Trophoblast cell (in vitro differentiated cells and primary cell): ENCODE measurements at regions not wholly inside any gene's neighbourhood (a gene's known extent, or its start where the extent isn't known, plus 50 kb on each side); places are given as distances from the start of the nearest gene placed in this dataset.
"Not testable (repeated sequence)": the region's sequence is repeated elsewhere in the genome, so short reads cannot be mapped to it uniquely, and the experiment has no call there.

ENCODE experiments used
- DNase-seq, 2 donors: peaks; one replicate each; pipeline ENCODE4 v3.0.0-alpha.2; 2016
- H2AFZ ChIP-seq: 2 replicates; pipeline ENCODE4 v1.6.1; 2013; ENCODE audit warnings: low read length, moderate library complexity, mild to moderate bottlenecking; ENCODE audit not compliant: insufficient read depth, poor library complexity
- H2AK5ac ChIP-seq: 2 replicates; pipeline ENCODE4 v1.6.1; 2013; ENCODE audit warnings: mild to moderate bottlenecking, low read length
- H2BK120ac ChIP-seq: 2 replicates; pipeline ENCODE4 v1.6.1; 2013; ENCODE audit warnings: low read length, mild to moderate bottlenecking, moderate library complexity; ENCODE audit not compliant: insufficient read depth, poor library complexity
- H2BK12ac ChIP-seq: 2 replicates; pipeline ENCODE4 v1.6.1; 2013; ENCODE audit warnings: mild to moderate bottlenecking, low read length, moderate library complexity
- H2BK5ac ChIP-seq: 2 replicates; pipeline ENCODE4 v1.6.1; 2013; ENCODE audit warnings: low read length, low read depth, moderate library complexity, mild to moderate bottlenecking; ENCODE audit not compliant: poor library complexity
- H3K14ac ChIP-seq: 2 replicates; pipeline ENCODE4 v1.6.1; 2013; ENCODE audit warnings: mild to moderate bottlenecking, low read length
- H3K18ac ChIP-seq: 2 replicates; pipeline ENCODE4 v1.6.1; 2013; ENCODE audit warnings: mild to moderate bottlenecking, low read length
- H3K23ac ChIP-seq: 2 replicates; pipeline ENCODE4 v1.6.1; 2013; ENCODE audit warnings: low read length
- H3K27ac ChIP-seq: 2 replicates; pipeline ENCODE4 v1.5.1; 2013; ENCODE audit warnings: low read depth, mild to moderate bottlenecking, inconsistent platforms, low read length, moderate library complexity
- H3K27me3 ChIP-seq: 2 replicates; pipeline ENCODE4 v1.6.1; 2013; ENCODE audit warnings: inconsistent platforms, mild to moderate bottlenecking, low read length, moderate library complexity; ENCODE audit not compliant: insufficient read depth
- H3K36me3 ChIP-seq, 2 experiments: 1 replicate in 1 of 2; 2 replicates in 1 of 2; pipeline ENCODE4 v1.6.1; 2013; ENCODE audit warnings: low read length in 2 of 2, mild to moderate bottlenecking in 2 of 2, moderate library complexity in 1 of 2; ENCODE audit not compliant: insufficient read depth in 2 of 2, control insufficient read depth in 1 of 2
- H3K4ac ChIP-seq: 2 replicates; pipeline ENCODE4 v1.6.1; 2013; ENCODE audit warnings: low read depth, mild to moderate bottlenecking, low read length, moderate library complexity
- H3K4me1 ChIP-seq, 2 experiments: 1 replicate in 1 of 2; 2 replicates in 1 of 2; pipeline ENCODE4 v1.6.1; 2013; ENCODE audit warnings: low read length in 2 of 2, mild to moderate bottlenecking in 2 of 2, moderate library complexity in 1 of 2; ENCODE audit not compliant: insufficient read depth in 2 of 2, control insufficient read depth in 1 of 2
- H3K4me2 ChIP-seq: 2 replicates; pipeline ENCODE4 v1.6.1; 2013; ENCODE audit warnings: inconsistent platforms, mild to moderate bottlenecking, low read length, moderate library complexity
- H3K4me3 ChIP-seq: 2 replicates; pipeline ENCODE4 v1.5.1; 2013; ENCODE audit warnings: mild to moderate bottlenecking, low read depth, low read length, inconsistent platforms
- H3K79me1 ChIP-seq: one replicate; pipeline ENCODE4 v1.6.1; 2013; ENCODE audit warnings: low read length
- H3K79me2 ChIP-seq: 2 replicates; pipeline ENCODE4 v1.6.1; 2013; ENCODE audit warnings: low read length, mild to moderate bottlenecking; ENCODE audit not compliant: control insufficient read depth, insufficient read depth, poor library complexity
- H3K9ac ChIP-seq: 2 replicates; pipeline ENCODE4 v1.6.1; 2013; ENCODE audit warnings: mild to moderate bottlenecking, low read length
- H3K9me3 ChIP-seq: 2 replicates; pipeline ENCODE4 v1.6.1; 2013; ENCODE audit warnings: low read depth, mild to moderate bottlenecking, control low read depth, inconsistent platforms, low read length; ENCODE audit not compliant: insufficient read depth
- H4K12ac ChIP-seq: 2 replicates; pipeline ENCODE4 v1.6.1; 2013; ENCODE audit warnings: low read depth, mild to moderate bottlenecking, low read length, moderate library complexity
- H4K8ac ChIP-seq: 2 replicates; pipeline ENCODE4 v1.6.1; 2013; ENCODE audit warnings: low read depth, mild to moderate bottlenecking, low read length, moderate library complexity
- H4K91ac ChIP-seq: one replicate; pipeline ENCODE4 v1.6.1; 2013; ENCODE audit warnings: low read depth, mild to moderate bottlenecking, low read length, moderate library complexity
- WGBS: extraction: QIAGEN DNeasy Blood & Tissue Kit; methylation state at CpG from one replicate; pipeline ENCODE4 v1.1.7; 2013; ENCODE audit warnings: missing lambda C conversion rate; ENCODE audit not compliant: insufficient read length, insufficient coverage; ENCODE audit errors: extremely low coverage; 5-methylcytosine and 5-hydroxymethylcytosine counted together

DNA sequence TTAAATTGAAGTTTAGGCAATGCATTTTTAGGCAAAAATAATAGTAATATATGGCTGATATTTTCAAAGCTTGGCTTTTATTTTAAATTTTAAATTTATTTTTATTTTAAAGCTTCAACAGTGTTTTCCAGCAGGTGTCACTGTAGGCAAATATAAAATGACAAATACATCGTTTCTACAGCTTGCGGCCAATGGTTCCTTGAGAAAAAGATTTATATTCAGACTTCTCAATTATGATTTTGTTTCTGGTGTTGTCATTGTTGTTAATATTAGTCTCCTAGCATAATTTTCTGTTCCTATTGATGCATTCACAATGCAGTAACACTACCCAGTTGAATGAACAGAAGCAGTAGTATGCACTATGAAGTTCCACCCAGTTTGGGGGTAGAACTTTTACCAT is 220.7 kb upstream of the DNAJC19 start:
- Histone ChIP-seq H3K4me3 (no peak overlapping the region), H2BK12ac (no peak overlapping the region), H3K9ac (no peak overlapping the region), H3K4me1 (peaks cover 0 to 2% of the 10 kb centered on the region in 2 experiments), H3K27me3 (no peaks in the 10 kb centered on the region), H2AK5ac (no peak overlapping the region), H3K36me3 (no peaks in the 10 kb centered on the region), H4K12ac (no peak overlapping the region), H2AFZ (no peak overlapping the region), H4K8ac (no peak overlapping the region), H3K4ac (no peak overlapping the region), H3K27ac (no peak overlapping the region), H3K18ac (no peak overlapping the region), H3K14ac (no peak overlapping the region), H3K4me2 (no peak overlapping the region), H3K23ac (no peak overlapping the region), H4K91ac (no peak overlapping the region), H3K79me1 (no peaks in the 10 kb centered on the region), H3K79me2 (no peaks in the 10 kb centered on the region), H3K9me3 (no peaks in the 10 kb centered on the region), H2BK5ac (no peak overlapping the region), H2BK120ac (no peak overlapping the region)
- DNase-seq, result peak in 1 of 2 donors; percentile 32
- no CpG with 5 or more reads among the region's 2 CpGs for WGBS

- H3K4me1 ChIP-seq, result no peaks in the 10 kb centered on the region
- H3K36me3 ChIP-seq, result no peaks in the 10 kb centered on the region
- no CpG with 5 or more reads among the region's 2 CpGs for WGBS
- H3K23ac ChIP-seq, result no peak overlapping the region
- H3K9ac ChIP-seq, result no peak overlapping the region
- no peak overlapping the region for H4K8ac ChIP-seq
- no peaks in the 10 kb centered on the region for H3K9me3 ChIP-seq
- DNase-seq, result no peak
- no peaks in the 10 kb centered on the region for H3K79me2 ChIP-seq
- no peak overlapping the region for H2AK5ac ChIP-seq
- no peak overlapping the region for H3K4me3 ChIP-seq
- no peak overlapping the region for H3K27ac ChIP-seq
- H4K12ac ChIP-seq, result no peak overlapping the region
- H2AFZ ChIP-seq, result no peak overlapping the region
- H3K79me1 ChIP-seq, result no peaks in the 10 kb centered on the region
- H3K27me3 ChIP-seq, result no peaks in the 10 kb centered on the region
- no peak overlapping the region for H4K91ac ChIP-seq
- no peak overlapping the region for H3K18ac ChIP-seq
- no peak overlapping the region for H3K14ac ChIP-seq
- H2BK5ac ChIP-seq, result no peak overlapping the region
- H2BK120ac ChIP-seq, result no peak overlapping the region
- H3K4ac ChIP-seq, result no peak overlapping the region
- no peak overlapping the region for H3K4me2 ChIP-seq
- H2BK12ac ChIP-seq, result no peak overlapping the region
These were observed 200.0 kb upstream of the DNAJC19 start for GRCh38 chr3:181189556-181189955.

DNA sequence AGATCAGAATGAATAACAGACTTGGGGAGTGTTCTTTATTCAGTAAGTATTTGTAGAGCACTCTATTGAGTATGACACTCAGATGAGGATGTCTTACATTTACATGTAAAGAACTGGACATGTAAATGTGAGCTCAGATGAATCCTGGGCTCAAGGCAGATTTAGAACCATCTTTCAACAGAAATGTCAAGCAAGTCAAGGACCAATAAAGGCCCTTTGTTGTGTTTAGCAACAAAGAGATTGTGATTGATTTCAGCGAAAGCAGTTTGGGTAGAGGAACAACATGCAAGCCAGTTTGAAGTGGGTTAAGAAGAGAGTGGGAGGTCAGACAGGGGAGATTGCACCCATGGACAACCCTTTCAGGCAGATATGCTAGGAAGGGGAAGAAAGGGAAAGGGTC is 194.2 kb upstream of the DNAJC19 start:
- no peak overlapping the region for H3K4me3 ChIP-seq
- no peak overlapping the region for H4K91ac ChIP-seq
- no peaks in the 10 kb centered on the region for H3K27me3 ChIP-seq
- no peak overlapping the region for H4K8ac ChIP-seq
- H2BK120ac ChIP-seq, result no peak overlapping the region
- no peaks in the 10 kb centered on the region for H3K79me2 ChIP-seq
- no peak overlapping the region for H3K4me2 ChIP-seq
- H2BK12ac ChIP-seq, result no peak overlapping the region
- H3K79me1 ChIP-seq, result no peaks in the 10 kb centered on the region
- no peaks in the 10 kb centered on the region for H3K4me1 ChIP-seq
- no peaks in the 10 kb centered on the region for H3K9me3 ChIP-seq
- no peak overlapping the region for H3K23ac ChIP-seq
- no peak overlapping the region for H2BK5ac ChIP-seq
- no peak overlapping the region for H2AK5ac ChIP-seq
- H3K27ac ChIP-seq, result no peak overlapping the region
- no peak overlapping the region for H2AFZ ChIP-seq
- H3K18ac ChIP-seq, result no peak overlapping the region
- no peaks in the 10 kb centered on the region for H3K36me3 ChIP-seq
- H3K9ac ChIP-seq, result no peak overlapping the region
- no peak overlapping the region for H4K12ac ChIP-seq
- no peak overlapping the region for H3K4ac ChIP-seq
- DNase-seq, result no peak
- no CpG with 5 or more reads among the region's 1 CpG for WGBS
- no peak overlapping the region for H3K14ac ChIP-seq

DNA sequence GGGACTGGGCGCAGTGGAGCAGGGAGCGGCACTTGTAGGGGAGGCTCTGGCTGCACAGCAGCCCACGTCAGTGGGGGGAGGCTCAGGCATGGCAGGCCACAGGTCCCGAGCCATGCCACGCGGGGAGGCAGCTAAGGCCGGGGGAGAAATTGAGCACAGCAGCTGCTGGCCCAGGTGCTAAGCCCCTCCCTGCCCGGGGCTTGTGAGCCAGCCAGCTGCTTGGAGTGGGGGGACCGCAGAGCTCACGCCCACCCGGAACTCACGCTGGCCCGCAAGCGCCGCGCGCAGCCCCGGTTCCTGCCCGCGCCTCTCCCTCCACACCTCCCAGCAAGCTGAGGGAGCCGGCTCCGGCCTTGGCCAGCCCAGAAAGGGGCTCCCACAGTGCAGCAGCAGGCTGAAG is 193.5 kb upstream of the DNAJC19 start:
- H3K18ac ChIP-seq, H3K36me3 ChIP-seq, H3K27me3 ChIP-seq, H2BK5ac ChIP-seq, H3K9me3 ChIP-seq, H3K79me2 ChIP-seq, H2AFZ ChIP-seq, H3K9ac ChIP-seq, H3K14ac ChIP-seq, H3K4me1 ChIP-seq, DNase-seq, H3K27ac ChIP-seq, H4K91ac ChIP-seq, H3K4me3 ChIP-seq, H4K8ac ChIP-seq, H2BK120ac ChIP-seq, H3K23ac ChIP-seq, H3K79me1 ChIP-seq, H3K4ac ChIP-seq, H2BK12ac ChIP-seq, H3K4me2 ChIP-seq, H2AK5ac ChIP-seq, H4K12ac ChIP-seq: not testable (repeated sequence)
- no CpG with 5 or more reads among the region's 22 CpGs for WGBS
